H9 (cell line): ENCODE measurements at regions not wholly inside any gene's neighbourhood (a gene's known extent, or its start where the extent isn't known, plus 50 kb on each side); places are given as distances from the start of the nearest gene placed in this dataset.

Experiments
- DNase-seq: peaks from one replicate; pipeline ENCODE4 v3.0.0-alpha.2; 2017
- H2AFZ ChIP-seq: one replicate; pipeline ENCODE4 v1.6.1; 2013; ENCODE audit warnings: mild to moderate bottlenecking, low read length, control low read depth, moderate library complexity
- H2AK5ac ChIP-seq: 2 replicates; pipeline ENCODE4 v1.6.1; 2013; ENCODE audit warnings: low read length, control low read depth, mixed read lengths; ENCODE audit not compliant: insufficient read length
- H2BK120ac ChIP-seq: one replicate; pipeline ENCODE4 v1.6.1; 2013; ENCODE audit warnings: low read depth, mild to moderate bottlenecking, low read length, control low read depth, inconsistent platforms; ENCODE audit not compliant: poor library complexity, severe bottlenecking
- H2BK12ac ChIP-seq: 2 replicates; pipeline ENCODE4 v1.6.1; 2013; ENCODE audit warnings: low read length, control low read depth, mixed read lengths, low read depth; ENCODE audit not compliant: insufficient read length
- H2BK15ac ChIP-seq: 2 replicates; pipeline ENCODE4 v1.6.1; 2013; ENCODE audit warnings: low read depth, low read length, control low read depth
- H2BK20ac ChIP-seq: one replicate; pipeline ENCODE4 v1.6.1; 2013; ENCODE audit warnings: low read depth, mild to moderate bottlenecking, low read length, control low read depth, inconsistent platforms; ENCODE audit not compliant: poor library complexity, severe bottlenecking
- H2BK5ac ChIP-seq: 2 replicates; pipeline ENCODE4 v1.6.1; 2013; ENCODE audit warnings: low read length, control low read depth, mixed read lengths; ENCODE audit not compliant: insufficient read length
- H3K14ac ChIP-seq: 2 replicates; pipeline ENCODE4 v1.6.1; 2013; ENCODE audit warnings: low read length, control low read depth; ENCODE audit not compliant: insufficient read depth
- H3K18ac ChIP-seq: 2 replicates; pipeline ENCODE4 v1.6.1; 2013; ENCODE audit warnings: low read depth, mild to moderate bottlenecking, mixed read lengths, low read length, control low read depth; ENCODE audit not compliant: insufficient read length
- H3K23ac ChIP-seq: 2 replicates; pipeline ENCODE4 v1.6.1; 2013; ENCODE audit warnings: low read length, control low read depth, mixed read lengths, low read depth; ENCODE audit not compliant: insufficient read length
- H3K23me2 ChIP-seq: 2 replicates; pipeline ENCODE4 v1.6.1; 2013; ENCODE audit warnings: low read depth, mild to moderate bottlenecking, mixed read lengths, low read length, control low read depth; ENCODE audit not compliant: insufficient read length, poor library complexity, severe bottlenecking
- H3K27ac ChIP-seq: 2 replicates; pipeline ENCODE4 v1.5.1; 2013; ENCODE audit warnings: low read length, control low read depth, mixed read lengths, low read depth; ENCODE audit not compliant: insufficient read length
- H3K27me3 ChIP-seq: 2 replicates; pipeline ENCODE4 v1.6.1; 2013; ENCODE audit warnings: low read length, control low read depth, inconsistent platforms; ENCODE audit not compliant: insufficient read depth
- H3K4ac ChIP-seq: 2 replicates; pipeline ENCODE4 v1.6.1; 2013; ENCODE audit warnings: low read depth, mild to moderate bottlenecking, control low read depth, inconsistent platforms, low read length, moderate library complexity
- H3K4me1 ChIP-seq: 2 replicates; pipeline ENCODE4 v1.6.1; 2013; ENCODE audit warnings: low read length, control low read depth, inconsistent platforms; ENCODE audit not compliant: insufficient read depth
- H3K4me2 ChIP-seq: 2 replicates; pipeline ENCODE4 v1.6.1; 2013; ENCODE audit warnings: low read length, control low read depth, mixed read lengths; ENCODE audit not compliant: insufficient read length, insufficient read depth
- H3K56ac ChIP-seq: 2 replicates; pipeline ENCODE4 v1.6.1; 2013; ENCODE audit warnings: low read depth, mild to moderate bottlenecking, mixed read lengths, low read length, control low read depth; ENCODE audit not compliant: insufficient read length
- H3K79me1 ChIP-seq: 2 replicates; pipeline ENCODE4 v1.6.1; 2013; ENCODE audit warnings: low read depth, mild to moderate bottlenecking, moderate library complexity, low read length, control low read depth, inconsistent platforms; ENCODE audit not compliant: insufficient read depth, poor library complexity, severe bottlenecking
- H3K79me2 ChIP-seq: 2 replicates; pipeline ENCODE4 v1.6.1; 2013; ENCODE audit warnings: low read length, control low read depth, inconsistent platforms; ENCODE audit not compliant: insufficient read depth
- H3K9ac ChIP-seq: 2 replicates; pipeline ENCODE4 v1.6.1; 2013; ENCODE audit warnings: low read length, control low read depth, mixed read lengths; ENCODE audit not compliant: insufficient read length; ENCODE audit errors: extremely low read depth
- H3K9me3 ChIP-seq: one replicate; pipeline ENCODE4 v1.6.1; 2013; ENCODE audit warnings: low read depth, low read length, inconsistent platforms; ENCODE audit not compliant: control insufficient read depth
- H3T11ph ChIP-seq: one replicate; pipeline ENCODE4 v1.6.1; 2013; ENCODE audit warnings: mild to moderate bottlenecking, low read length, control low read depth, inconsistent platforms
- H4K20me1 ChIP-seq: one replicate; pipeline ENCODE4 v1.6.1; 2013; ENCODE audit not compliant: control insufficient read depth, insufficient read length, insufficient read depth
- H4K5ac ChIP-seq: 2 replicates; pipeline ENCODE4 v1.6.1; 2013; ENCODE audit warnings: low read depth, mild to moderate bottlenecking, mixed read lengths, low read length, control low read depth; ENCODE audit not compliant: insufficient read length
- H4K8ac ChIP-seq: replicated peaks from 2 replicates; pipeline ENCODE4 v1.6.1; 2013; ENCODE audit warnings: low read length, control low read depth, mixed read lengths, low read depth; ENCODE audit not compliant: insufficient read length
- H4K91ac ChIP-seq: 2 replicates; pipeline ENCODE4 v1.6.1; 2013; ENCODE audit warnings: low read depth, mild to moderate bottlenecking, moderate library complexity, mixed read lengths, low read length, control low read depth; ENCODE audit not compliant: insufficient read length
- H3K27ac Mint-ChIP-seq, 3 experiments: 2 replicates in 2 of 3; 3 replicates in 1 of 3; pipeline ENCODE4 v1.8.0; 2020 to 2021; ENCODE audit warnings: mixed read lengths in 3 of 3, mild to moderate bottlenecking in 1 of 3, moderate library complexity in 1 of 3
- H3K27me3 Mint-ChIP-seq: 2 replicates; pipeline ENCODE4 v1.8.0; 2021; ENCODE audit warnings: low read depth, mild to moderate bottlenecking, moderate library complexity, mixed read lengths
- H3K36me3 Mint-ChIP-seq, 3 experiments: 2 replicates in 2 of 3; 3 replicates in 1 of 3; pipeline ENCODE4 v1.8.0; 2020 to 2021; ENCODE audit warnings: low read depth in 3 of 3, mixed read lengths in 3 of 3; ENCODE audit not compliant: insufficient read depth in 1 of 3
- H3K4me1 Mint-ChIP-seq, 2 experiments: 2 replicates each; pipeline ENCODE4 v1.8.0; 2020; ENCODE audit warnings: mixed read lengths in 2 of 2
- H3K4me3 Mint-ChIP-seq, 2 experiments: 2 replicates in 1 of 2; 3 replicates in 1 of 2; pipeline ENCODE4 v1.8.0; 2020 to 2021; ENCODE audit warnings: mild to moderate bottlenecking in 2 of 2, mixed read lengths in 2 of 2, moderate library complexity in 1 of 2
- H3K9me3 Mint-ChIP-seq, 2 experiments: 2 replicates in 1 of 2; 3 replicates in 1 of 2; pipeline ENCODE4 v1.8.0; 2020; ENCODE audit warnings: mild to moderate bottlenecking in 2 of 2, mixed read lengths in 2 of 2, moderate library complexity in 1 of 2
- CTCF ChIP-seq: fragments of 200-600 bp; sonication (generic); conservative IDR thresholded peaks from 3 replicates; pipeline ENCODE4 v1.8.0; 2021; ENCODE audit warnings: antibody characterized with exemption, mild to moderate bottlenecking
- WGBS: extraction: QIAGEN DNeasy Blood & Tissue Kit; methylation state at CpG from one replicate; pipeline ENCODE4 v1.1.7; 2013; ENCODE audit warnings: missing lambda C conversion rate, low lambda C conversion rate, mixed read lengths; ENCODE audit not compliant: insufficient read length; ENCODE audit errors: extremely low coverage; 5-methylcytosine and 5-hydroxymethylcytosine counted together

GRCh38 chr18:78087338-78087737 is 837.7 kb downstream of the GALR1 start:
- no peak for TF ChIP-seq CTCF
- Histone ChIP-seq H3K18ac (no peak overlapping the region), H3K23me2 (no peaks in the 10 kb centered on the region), H3K14ac (no peak overlapping the region), H2BK120ac (no peak overlapping the region), H2BK15ac (no peak overlapping the region), H3K79me1 (no peaks in the 10 kb centered on the region), H2BK5ac (no peak overlapping the region), H3K9me3 (no peaks in the 10 kb centered on the region), H3K4me1 (no peaks in the 10 kb centered on the region), H4K20me1 (no peaks in the 10 kb centered on the region), H4K5ac (no peak overlapping the region), H3K79me2 (no peaks in the 10 kb centered on the region), H2AFZ (no peak overlapping the region), H3K56ac (no peak overlapping the region), H2BK12ac (no peak overlapping the region), H2AK5ac (no peak overlapping the region), H3K4me2 (no peak overlapping the region), H3K4ac (no peak overlapping the region), H3T11ph (no peak overlapping the region), H3K27me3 (no peaks in the 10 kb centered on the region), H3K27ac (no peak overlapping the region), H3K23ac (no peak overlapping the region), H2BK20ac (no peak overlapping the region), H4K8ac (no peak overlapping the region), H3K9ac (no peak overlapping the region), H4K91ac (no peak overlapping the region)
- H3K4me3 Mint-ChIP-seq: no peak overlapping the region
- no CpG with 5 or more reads among the region's 2 CpGs for WGBS
- no peaks in the 10 kb centered on the region for H3K36me3 Mint-ChIP-seq
- DNase-seq: no peak
- peaks cover 9 to 10% of the 10 kb centered on the region in 2 experiments for H3K4me1 Mint-ChIP-seq
- no peaks in the 10 kb centered on the region; the same call in 1 of the 2 replicates for H3K27me3 Mint-ChIP-seq
- H3K27ac Mint-ChIP-seq: no peak overlapping the region
- H3K9me3 Mint-ChIP-seq: no peaks in the 10 kb centered on the region
